ENCODE measurements at regions not wholly inside any gene's neighbourhood (a gene's known extent, or its start where the extent isn't known, plus 50 kb on each side); places are given as distances from the start of the nearest gene placed in this dataset.
"Not testable (repeated sequence)": the region's sequence is repeated elsewhere in the genome, so short reads cannot be mapped to it uniquely, and the experiment has no call there.

GRCh38 chr1:119210296-119210649 is 69.8 kb upstream of the WARS2 start:
- no peak for DNase-seq (ENCODE audit: extremely low spot score)
- ChIA-PET CTCF (no interaction called here), POLR2A (no interaction called here)
- no peak for TF ChIP-seq FOXM1 (IDR thresholded peaks at IDR 0.05; ENCODE audit: borderline replicate concordance)
- TF ChIP-seq CTBP1 (IDR thresholded peaks at IDR 0.05; ENCODE audit: borderline replicate concordance) = no peak
- TF ChIP-seq SUZ12 (IDR thresholded peaks at IDR 0.05) = no peak
- TF ChIP-seq PKNOX1 (IDR thresholded peaks at IDR 0.05) = no peak
- no peak for TF ChIP-seq L3MBTL2 (conservative IDR thresholded peaks at IDR 0.05)
- no peak for TF ChIP-seq HDGF (IDR thresholded peaks at IDR 0.05; ENCODE audit: borderline replicate concordance)
- TF ChIP-seq NFRKB (IDR thresholded peaks at IDR 0.05) = no peak
- TF ChIP-seq ARNT (IDR thresholded peaks at IDR 0.05) = no peak
- TF ChIP-seq SP1 (IDR thresholded peaks at IDR 0.05) = no peak

GRCh38 chr1:119213213-119213612 is 72.8 kb upstream of the WARS2 start:
- CTCF ChIA-PET; DNase-seq (ENCODE audit: extremely low spot score); POLR2A ChIA-PET: not testable (repeated sequence)

GRCh38 chr1:119214961-119215360 is 74.5 kb upstream of the WARS2 start:
- POLR2A ChIA-PET; CTCF ChIA-PET; DNase-seq (ENCODE audit: extremely low spot score): not testable (repeated sequence)

GRCh38 chr1:119217309-119217828 is 76.9 kb upstream of the WARS2 start:
- POLR2A ChIA-PET = no interaction called here
- no peak for DNase-seq (ENCODE audit: extremely low spot score)
- CTCF ChIA-PET = no interaction called here
- TF ChIP-seq NFRKB (IDR thresholded peaks at IDR 0.05) = no peak
- TF ChIP-seq L3MBTL2 (conservative IDR thresholded peaks at IDR 0.05) = no peak
- no peak for TF ChIP-seq SP1 (IDR thresholded peaks at IDR 0.05)
- no peak for TF ChIP-seq FOXM1 (IDR thresholded peaks at IDR 0.05; ENCODE audit: borderline replicate concordance)
- no peak for TF ChIP-seq BHLHE40 (IDR thresholded peaks at IDR 0.05; ENCODE audit: borderline replicate concordance)
- no peak for TF ChIP-seq ELF4 (IDR thresholded peaks at IDR 0.05)
- no peak for TF ChIP-seq FOXA1 (IDR thresholded peaks at IDR 0.05)
- TF ChIP-seq FOXK2 (IDR thresholded peaks at IDR 0.05) = no peak
- no peak for TF ChIP-seq TARDBP (IDR thresholded peaks at IDR 0.05)
- TF ChIP-seq ARNT (IDR thresholded peaks at IDR 0.05) = no peak

GRCh38 chr1:119219711-119220110 is 79.3 kb upstream of the WARS2 start:
- CTCF ChIA-PET = no interaction called here
- POLR2A ChIA-PET = no interaction called here
- DNase-seq (ENCODE audit: extremely low spot score) = no peak

GRCh38 chr1:119220991-119221390 is 80.5 kb upstream of the WARS2 start:
- DNase-seq (ENCODE audit: extremely low spot score) = no peak
- TF ChIP-seq NFRKB (IDR thresholded peaks at IDR 0.05) (no peak), TARDBP (IDR thresholded peaks at IDR 0.05) (no peak), SUZ12 (IDR thresholded peaks at IDR 0.05) (no peak), BHLHE40 (IDR thresholded peaks at IDR 0.05; ENCODE audit: borderline replicate concordance) (no peak), FOXA1 (IDR thresholded peaks at IDR 0.05) (no peak), LEF1 (IDR thresholded peaks at IDR 0.05; ENCODE audit: borderline replicate concordance) (no peak), FOXM1 (IDR thresholded peaks at IDR 0.05; ENCODE audit: borderline replicate concordance) (no peak), ARNT (IDR thresholded peaks at IDR 0.05) (no peak), L3MBTL2 (conservative IDR thresholded peaks at IDR 0.05) (no peak), HDGF (IDR thresholded peaks at IDR 0.05; ENCODE audit: borderline replicate concordance) (no peak), PKNOX1 (IDR thresholded peaks at IDR 0.05) (no peak), FOXK2 (IDR thresholded peaks at IDR 0.05) (no peak), ZNF384 (IDR thresholded peaks at IDR 0.05) (no peak), SP1 (IDR thresholded peaks at IDR 0.05) (no peak)
- ChIA-PET POLR2A (no interaction called here), CTCF (no interaction called here)

More at GRCh38 chr1:119219711-119220110, 79.3 kb upstream of the WARS2 start:
- no peak for TF ChIP-seq BHLHE40 (IDR thresholded peaks at IDR 0.05; ENCODE audit: borderline replicate concordance)
- no peak for TF ChIP-seq NFRKB (IDR thresholded peaks at IDR 0.05)
- no peak for TF ChIP-seq CTBP1 (IDR thresholded peaks at IDR 0.05; ENCODE audit: borderline replicate concordance)
- TF ChIP-seq L3MBTL2 (conservative IDR thresholded peaks at IDR 0.05) = no peak
- no peak for TF ChIP-seq SUZ12 (IDR thresholded peaks at IDR 0.05)
- TF ChIP-seq FOXK2 (IDR thresholded peaks at IDR 0.05) = no peak
- no peak for TF ChIP-seq ZNF384 (IDR thresholded peaks at IDR 0.05)
- TF ChIP-seq LEF1 (IDR thresholded peaks at IDR 0.05; ENCODE audit: borderline replicate concordance) = no peak
- no peak for TF ChIP-seq HDGF (IDR thresholded peaks at IDR 0.05; ENCODE audit: borderline replicate concordance)
- no peak for TF ChIP-seq FOXA1 (IDR thresholded peaks at IDR 0.05)
- no peak for TF ChIP-seq ARNT (IDR thresholded peaks at IDR 0.05)
- TF ChIP-seq TARDBP (IDR thresholded peaks at IDR 0.05) = no peak
- no peak for TF ChIP-seq ELF4 (IDR thresholded peaks at IDR 0.05)
- TF ChIP-seq SP1 (IDR thresholded peaks at IDR 0.05) = no peak
- no peak for TF ChIP-seq PKNOX1 (IDR thresholded peaks at IDR 0.05)

GRCh38 chr1:119222271-119222670 is 81.8 kb upstream of the WARS2 start:
- no peak for DNase-seq (ENCODE audit: extremely low spot score)
- no peak for TF ChIP-seq TARDBP (IDR thresholded peaks at IDR 0.05)
- TF ChIP-seq PKNOX1 (IDR thresholded peaks at IDR 0.05) = no peak
- TF ChIP-seq L3MBTL2 (conservative IDR thresholded peaks at IDR 0.05) = no peak
- TF ChIP-seq FOXM1 (IDR thresholded peaks at IDR 0.05; ENCODE audit: borderline replicate concordance) = no peak
- TF ChIP-seq LEF1 (IDR thresholded peaks at IDR 0.05; ENCODE audit: borderline replicate concordance) = no peak
- no peak for TF ChIP-seq BHLHE40 (IDR thresholded peaks at IDR 0.05; ENCODE audit: borderline replicate concordance)
- TF ChIP-seq SP1 (IDR thresholded peaks at IDR 0.05) = no peak
- TF ChIP-seq ZNF384 (IDR thresholded peaks at IDR 0.05) = no peak
- no peak for TF ChIP-seq SUZ12 (IDR thresholded peaks at IDR 0.05)
- TF ChIP-seq FOXA1 (IDR thresholded peaks at IDR 0.05) = no peak
- TF ChIP-seq NFRKB (IDR thresholded peaks at IDR 0.05) = no peak
- no peak for TF ChIP-seq HDGF (IDR thresholded peaks at IDR 0.05; ENCODE audit: borderline replicate concordance)
- TF ChIP-seq ARNT (IDR thresholded peaks at IDR 0.05) = no peak
- TF ChIP-seq ELF4 (IDR thresholded peaks at IDR 0.05) = no peak
- TF ChIP-seq CTBP1 (IDR thresholded peaks at IDR 0.05; ENCODE audit: borderline replicate concordance) = no peak
- no peak for TF ChIP-seq FOXK2 (IDR thresholded peaks at IDR 0.05)
- POLR2A ChIA-PET = no interaction called here
- CTCF ChIA-PET = no interaction called here
